GM12865 (cell line): ENCODE measurements at regions not wholly inside any gene's neighbourhood (a gene's known extent, or its start where the extent isn't known, plus 50 kb on each side); places are given as distances from the start of the nearest gene placed in this dataset.

Source experiments
- DNase-seq: peaks from one replicate; pipeline ENCODE4 v3.0.0; 2010; ENCODE audit warnings: low read depth
- H3K4me3 ChIP-seq: 2 replicates; pipeline ENCODE4 v1.5.1; 2011; ENCODE audit warnings: mild to moderate bottlenecking, low read depth, low read length, control low read depth
- CTCF ChIP-seq: IDR thresholded peaks from 2 replicates; pipeline ENCODE4 v1.5.1; 2011; ENCODE audit warnings: low read length, control low read depth, low read depth, inconsistent platforms; ENCODE audit not compliant: insufficient read depth; ENCODE audit errors: missing control alignments

- TF ChIP-seq CTCF, result no peak
- no peak for DNase-seq
- H3K4me3 ChIP-seq, result no peak overlapping the region
Measured at GRCh38 chr20:39347626-39348025, 385.5 kb downstream of the DHX35 start.

GRCh38 chr20:39342463-39342862 lies 380.3 kb downstream of the DHX35 start:
- DNase-seq, result peak; percentile 41
- no peak for TF ChIP-seq CTCF
- H3K4me3 ChIP-seq, result no peak overlapping the region

- no peak overlapping the region for H3K4me3 ChIP-seq
Measured at GRCh38 chr20:39338469-39339376, 376.6 kb downstream of the DHX35 start.

GRCh38 chr20:39333211-39333610 lies 371.1 kb downstream of the DHX35 start:
- DNase-seq, result no peak
- no peak for TF ChIP-seq CTCF
- no peak overlapping the region for H3K4me3 ChIP-seq

More at GRCh38 chr20:39338469-39339376, 376.6 kb downstream of the DHX35 start:
- DNase-seq, result peak; percentile 51
- no peak for TF ChIP-seq CTCF

GRCh38 chr20:39328347-39328746 lies 366.2 kb downstream of the DHX35 start:
- DNase-seq, result no peak
- TF ChIP-seq CTCF, result no peak
- no peak overlapping the region for H3K4me3 ChIP-seq

- DNase-seq, result no peak
- H3K4me3 ChIP-seq, result no peak overlapping the region
- no peak for TF ChIP-seq CTCF
Measured at GRCh38 chr20:39326050-39326449, 363.9 kb downstream of the DHX35 start.
